ENCODE measurements at regions not wholly inside any gene's neighbourhood (a gene's known extent, or its start where the extent isn't known, plus 50 kb on each side); places are given as distances from the start of the nearest gene placed in this dataset.

DNA sequence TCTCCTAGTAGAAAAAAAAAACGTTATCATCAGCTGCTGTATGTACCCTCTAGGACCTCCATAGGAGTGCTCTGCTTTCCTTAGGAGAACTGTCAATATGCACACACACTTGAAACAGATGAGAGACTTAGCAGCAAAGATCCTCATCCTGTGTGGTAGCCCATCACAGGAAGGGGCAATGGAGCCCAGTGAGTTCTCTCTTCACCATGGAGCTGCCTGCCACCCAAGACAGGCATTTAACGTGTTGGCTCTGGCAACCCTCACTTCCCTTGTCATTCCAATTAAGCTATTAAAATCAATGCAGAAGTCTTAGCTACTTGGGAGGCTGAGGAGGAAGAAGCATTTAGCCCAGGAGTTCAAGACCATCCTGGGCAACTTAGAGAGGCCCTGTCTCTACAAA lies 64.8 kb upstream of the PLEKHA5 start (continued):
- no peak for TF ChIP-seq MXI1 (IDR thresholded peaks at IDR 0.05; ENCODE audit: borderline replicate concordance, low read depth, low read length)
- TF ChIP-seq RAD21 (IDR thresholded peaks at IDR 0.05; ENCODE audit: low read length): no peak
- TF ChIP-seq BHLHE40 (IDR thresholded peaks at IDR 0.05; ENCODE audit: low read depth, low read length): no peak

DNA sequence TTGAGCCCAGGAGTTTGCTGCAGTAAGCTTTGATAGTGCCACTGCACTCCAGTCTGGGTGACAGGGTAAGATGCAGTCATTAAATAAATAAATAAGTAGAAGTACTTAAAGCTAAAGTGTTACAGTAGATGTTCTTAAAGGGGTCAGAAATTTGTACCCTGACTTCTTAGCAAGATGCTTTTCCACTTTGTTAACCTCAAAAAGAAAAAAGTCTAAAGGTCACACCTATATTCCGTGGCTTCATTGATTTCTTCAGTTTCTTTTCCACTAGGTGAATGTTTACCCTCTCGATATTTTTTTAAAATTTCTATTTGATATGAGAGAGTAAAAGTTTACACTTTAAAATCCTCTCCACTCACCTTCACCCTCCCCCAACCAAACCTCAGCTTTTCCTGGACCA lies 64.3 kb upstream of the PLEKHA5 start:
- Histone ChIP-seq H4K8ac (ENCODE audit: low read depth in 2 of 2, low read length in 2 of 2) (no peak overlapping the region), H3K14ac (replicated peaks; ENCODE audit: low read depth, low read length) (no peak overlapping the region), H3K9me1 (ENCODE audit: insufficient read depth, low read length) (no peaks in the 10 kb centered on the region), H3K27ac (ENCODE audit: insufficient read depth, low read length) (no peak overlapping the region), H3K18ac (ENCODE audit: low read depth, low read length) (no peak overlapping the region), H3K36me3 (ENCODE audit: control insufficient read depth, insufficient read depth, low read length) (no peaks in the 10 kb centered on the region), H2BK20ac (ENCODE audit: low read depth, low read length) (no peak overlapping the region), H3K4ac (ENCODE audit: low read depth, low read length) (no peak overlapping the region), H4K91ac (ENCODE audit: insufficient read depth, low read depth, low read length) (no peak overlapping the region), H2BK15ac (ENCODE audit: low read depth, low read length) (no peak overlapping the region), H3K79me1 (ENCODE audit: low read depth in 1 of 2, low read length in 2 of 2) (no peaks in the 10 kb centered on the region), H2BK120ac (ENCODE audit: low read depth, low read length) (no peak overlapping the region), H3K4me3 (ENCODE audit: insufficient read depth, low read depth, low read length) (no peak overlapping the region), H3K23ac (ENCODE audit: low read depth, low read length) (no peak overlapping the region), H2BK5ac (ENCODE audit: low read depth, low read length, poor library complexity, severe bottlenecking) (no peak overlapping the region), H3K56ac (ENCODE audit: extremely low read depth, insufficient read depth, low read length) (no peak overlapping the region), H4K20me1 (ENCODE audit: insufficient read depth, low read length) (no peaks in the 10 kb centered on the region), H2AK9ac (replicated peaks; ENCODE audit: low read depth, low read length, poor library complexity) (no peak overlapping the region), H2AFZ (replicated peaks; ENCODE audit: low read length, poor library complexity) (no peak overlapping the region), H3K27me3 (ENCODE audit: control insufficient read depth, insufficient read depth, low read length) (no peaks in the 10 kb centered on the region), H3K4me2 (ENCODE audit: low read depth, low read length) (no peak overlapping the region), H4K5ac (ENCODE audit: low read depth, low read length) (no peak overlapping the region), H3K9ac (ENCODE audit: low read depth, low read length) (no peak overlapping the region), H2AK5ac (ENCODE audit: low read depth, low read length) (no peak overlapping the region), H3K4me1 (ENCODE audit: control insufficient read depth, insufficient read depth, low read length) (no peaks in the 10 kb centered on the region), H3K9me3 (ENCODE audit: control insufficient read depth, insufficient read depth, low read length) (no peaks in the 10 kb centered on the region)
- ChIA-PET POLR2A (ENCODE audit: unreplicated experiment) (no interaction called here), CTCF (interaction anchor here (0.6 kb wide), 1 partner anchor 665 kb away, joined by 3 read pairs; no protein-coding TSS in a partner anchor)
- no peak for TF ChIP-seq FOS (IDR thresholded peaks at IDR 0.05; ENCODE audit: low read depth, low read length)
- no peak for TF ChIP-seq CHD1 (IDR thresholded peaks at IDR 0.05; ENCODE audit: low read depth, low read length)
- TF ChIP-seq SMC3 (IDR thresholded peaks at IDR 0.05; ENCODE audit: low read depth, low read length): no peak
- TF ChIP-seq, protein P1, sequence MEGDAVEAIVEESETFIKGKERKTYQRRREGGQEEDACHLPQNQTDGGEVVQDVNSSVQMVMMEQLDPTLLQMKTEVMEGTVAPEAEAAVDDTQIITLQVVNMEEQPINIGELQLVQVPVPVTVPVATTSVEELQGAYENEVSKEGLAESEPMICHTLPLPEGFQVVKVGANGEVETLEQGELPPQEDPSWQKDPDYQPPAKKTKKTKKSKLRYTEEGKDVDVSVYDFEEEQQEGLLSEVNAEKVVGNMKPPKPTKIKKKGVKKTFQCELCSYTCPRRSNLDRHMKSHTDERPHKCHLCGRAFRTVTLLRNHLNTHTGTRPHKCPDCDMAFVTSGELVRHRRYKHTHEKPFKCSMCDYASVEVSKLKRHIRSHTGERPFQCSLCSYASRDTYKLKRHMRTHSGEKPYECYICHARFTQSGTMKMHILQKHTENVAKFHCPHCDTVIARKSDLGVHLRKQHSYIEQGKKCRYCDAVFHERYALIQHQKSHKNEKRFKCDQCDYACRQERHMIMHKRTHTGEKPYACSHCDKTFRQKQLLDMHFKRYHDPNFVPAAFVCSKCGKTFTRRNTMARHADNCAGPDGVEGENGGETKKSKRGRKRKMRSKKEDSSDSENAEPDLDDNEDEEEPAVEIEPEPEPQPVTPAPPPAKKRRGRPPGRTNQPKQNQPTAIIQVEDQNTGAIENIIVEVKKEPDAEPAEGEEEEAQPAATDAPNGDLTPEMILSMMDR (conservative IDR thresholded peaks at IDR 0.05; ENCODE audit: low read depth, low read length): no peak
- TF ChIP-seq MAZ (IDR thresholded peaks at IDR 0.05; ENCODE audit: borderline replicate concordance, low read depth, low read length): no peak
- TF ChIP-seq CEBPB (IDR thresholded peaks at IDR 0.05; ENCODE audit: low read depth, low read length): no peak
- TF ChIP-seq RFX5 (IDR thresholded peaks at IDR 0.05; ENCODE audit: low read depth, low read length): no peak
- TF ChIP-seq RCOR1 (IDR thresholded peaks at IDR 0.05; ENCODE audit: insufficient replicate concordance, low read length): no peak
- no peak for TF ChIP-seq MAFK (IDR thresholded peaks at IDR 0.05; ENCODE audit: low read depth, low read length)
- TF ChIP-seq RAD21 (IDR thresholded peaks at IDR 0.05; ENCODE audit: low read length): no peak
- intact Hi-C loops (cut with micrococcal nuclease) (no loop called here), in situ Hi-C loops (cut with MboI; ENCODE audit: low sequenced_read_pairs) (no loop called here), dilution Hi-C loops (cut with HindIII; ENCODE audit: low sequenced_read_pairs, unreplicated experiment) (no loop called here)
- no CpG with 5 or more reads among the region's 2 CpGs for WGBS, 2 experiments (ENCODE audit: extremely low coverage in 2 of 2, insufficient read length in 1 of 2)
- ATAC-seq (ENCODE audit: low read depth): no peak
- no TSS peak for BruUV-seq (replicated peaks)
- no peak for DNase-seq

Data from IMR-90 (cell line).